NT2/D1 (cell line): ENCODE measurements at regions not wholly inside any gene's neighbourhood (a gene's known extent, or its start where the extent isn't known, plus 50 kb on each side); places are given as distances from the start of the nearest gene placed in this dataset.

Source experiments
- SUZ12 ChIP-seq: IDR thresholded peaks from 2 replicates; pipeline ENCODE4 v1.6.1; 2011; ENCODE audit not compliant: insufficient read length, insufficient read depth; ENCODE audit errors: extremely low read depth
- YY1 ChIP-seq: IDR thresholded peaks from 2 replicates; pipeline ENCODE4 v1.6.1; 2011; ENCODE audit not compliant: insufficient read length, insufficient read depth
- ZNF274 ChIP-seq: IDR thresholded peaks from 2 replicates; pipeline ENCODE4 v1.6.1; 2011; ENCODE audit warnings: mild to moderate bottlenecking, low read depth, low read length

DNA sequence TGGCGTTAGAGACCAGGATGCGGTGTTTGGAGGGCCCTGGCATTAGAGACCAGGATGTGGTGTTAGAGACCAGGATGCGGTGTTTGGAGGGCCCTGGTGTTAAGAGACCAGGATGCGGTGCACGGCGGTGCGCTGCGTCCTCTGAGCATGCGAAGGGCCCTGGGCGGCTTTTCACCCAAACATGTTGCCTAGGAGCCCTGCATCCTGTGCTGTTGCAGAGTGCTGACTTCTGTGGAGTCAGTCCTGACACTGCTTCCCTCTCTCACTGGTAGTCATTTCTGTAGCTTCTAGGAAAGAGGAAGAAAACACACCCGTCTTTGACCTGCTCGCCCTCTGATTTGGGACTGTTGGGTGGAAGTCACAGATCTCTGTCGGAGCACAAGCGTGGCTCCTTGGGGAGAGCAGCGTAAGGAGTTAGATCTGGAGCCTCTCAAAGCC lies 141.2 kb downstream of the LAT start:
- TF ChIP-seq YY1 (no peak), ZNF274 (no peak), SUZ12 (no peak)
